Stimulated activated CD8-positive, alpha-beta memory T cell treated with anti-CD3 and anti-CD28 coated beads, Interleukin-2, amount 100 ng/mL, for 48 hours (primary cell): ENCODE measurements at regions not wholly inside any gene's neighbourhood (a gene's known extent, or its start where the extent isn't known, plus 50 kb on each side); places are given as distances from the start of the nearest gene placed in this dataset.
"Not testable (repeated sequence)": the region's sequence is repeated elsewhere in the genome, so short reads cannot be mapped to it uniquely, and the experiment has no call there.

Source experiments
- DNase-seq, 2 donors: peaks; one replicate each; pipeline ENCODE4 v3.0.0-alpha.2; 2020; ENCODE audit warnings: low read depth in 2 of 2

GRCh38 chr3:4071481-4072184, 231.5 kb upstream of the SETMAR start:
- no peak for DNase-seq

GRCh38 chr3:4077278-4077677, 225.9 kb upstream of the SETMAR start:
- not testable (repeated sequence) for DNase-seq

- no peak for DNase-seq
These were observed 225.2 kb upstream of the SETMAR start for GRCh38 chr3:4077950-4078349.

- no peak for DNase-seq
These were observed 224.3 kb upstream of the SETMAR start for GRCh38 chr3:4078903-4079302.

- no peak for DNase-seq
These were observed 223.6 kb upstream of the SETMAR start for GRCh38 chr3:4079339-4080195.

- DNase-seq = no peak
These were observed 219.7 kb upstream of the SETMAR start for GRCh38 chr3:4083225-4084015.

GRCh38 chr3:4084271-4084670, 218.9 kb upstream of the SETMAR start:
- no peak for DNase-seq

- not testable (repeated sequence) for DNase-seq
These were observed 216.5 kb upstream of the SETMAR start for GRCh38 chr3:4086662-4087061.

GRCh38 chr3:4091786-4092185, 211.4 kb upstream of the SETMAR start:
- no peak for DNase-seq

- no peak for DNase-seq
These were observed 205.4 kb upstream of the SETMAR start for GRCh38 chr3:4097801-4098200.

- no peak for DNase-seq
These were observed 203.6 kb upstream of the SETMAR start for GRCh38 chr3:4099607-4100006.

GRCh38 chr3:4107430-4107829, 195.7 kb upstream of the SETMAR start:
- no peak for DNase-seq

GRCh38 chr3:4113811-4114522, 189.2 kb upstream of the SETMAR start:
- DNase-seq = no peak

- no peak for DNase-seq
These were observed 184.1 kb upstream of the SETMAR start for GRCh38 chr3:4119119-4119518.

GRCh38 chr3:4125576-4125975, 177.6 kb upstream of the SETMAR start:
- no peak for DNase-seq

GRCh38 chr3:4138150-4138785, 164.9 kb upstream of the SETMAR start:
- no peak for DNase-seq

GRCh38 chr3:4138786-4139431, 164.3 kb upstream of the SETMAR start:
- no peak for DNase-seq

GRCh38 chr3:4139462-4140140, 163.6 kb upstream of the SETMAR start:
- no peak for DNase-seq

GRCh38 chr3:4140921-4141320, 162.2 kb upstream of the SETMAR start:
- no peak for DNase-seq

- no peak for DNase-seq
These were observed 155.5 kb upstream of the SETMAR start for GRCh38 chr3:4147556-4148118.
